Erythroblast (primary cell): ENCODE measurements at regions not wholly inside any gene's neighbourhood (a gene's known extent, or its start where the extent isn't known, plus 50 kb on each side); places are given as distances from the start of the nearest gene placed in this dataset.
"Not testable (repeated sequence)": the region's sequence is repeated elsewhere in the genome, so short reads cannot be mapped to it uniquely, and the experiment has no call there.

ENCODE experiments used
- DNase-seq, 2 experiments: peaks; one replicate each; lab custom pipeline; 2025; lab: John Stamatoyannopoulos, UW
- GATA1 ChIP-seq: IDR thresholded peaks from 2 replicates; pipeline ENCODE4 v1.6.1; 2011; ENCODE audit warnings: low read depth, mild to moderate bottlenecking, control low read depth, low read length, moderate library complexity
- POLR2A ChIP-seq: IDR thresholded peaks from 2 replicates; pipeline ENCODE4 v1.6.1; 2011; ENCODE audit warnings: mild to moderate bottlenecking, low read length

DNA sequence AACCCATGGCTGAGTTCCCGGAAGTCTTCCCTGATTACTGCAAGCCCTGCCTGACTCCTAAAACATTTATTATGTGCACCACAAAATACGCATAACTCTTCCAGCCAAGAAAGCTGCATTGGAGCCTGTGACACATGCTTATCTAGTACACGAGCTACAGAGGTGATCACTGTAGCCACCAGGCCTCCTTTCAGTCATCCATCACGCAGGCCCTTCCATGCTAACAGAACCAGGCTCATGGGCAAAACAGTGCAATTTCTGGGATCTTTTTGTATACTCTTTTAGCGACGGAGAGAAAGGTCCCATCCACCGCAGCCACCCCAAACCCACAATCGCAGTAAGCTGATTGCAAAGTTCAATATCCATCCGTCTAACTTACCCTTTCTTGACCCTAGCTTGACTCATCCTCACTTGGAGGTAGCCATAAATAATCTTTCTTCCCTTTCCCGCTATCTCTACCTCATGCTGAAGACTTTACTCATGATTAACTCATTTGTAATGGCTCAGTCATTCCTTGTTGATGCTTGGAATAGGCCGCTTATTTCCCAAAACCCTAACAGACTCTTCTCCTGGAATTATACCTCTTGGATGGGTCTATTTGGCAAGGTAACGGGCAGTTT lies 1203.5 kb downstream of the TYW1 start:
- TF ChIP-seq GATA1, result no peak
- TF ChIP-seq POLR2A, result no peak
- no peak for DNase-seq

DNA sequence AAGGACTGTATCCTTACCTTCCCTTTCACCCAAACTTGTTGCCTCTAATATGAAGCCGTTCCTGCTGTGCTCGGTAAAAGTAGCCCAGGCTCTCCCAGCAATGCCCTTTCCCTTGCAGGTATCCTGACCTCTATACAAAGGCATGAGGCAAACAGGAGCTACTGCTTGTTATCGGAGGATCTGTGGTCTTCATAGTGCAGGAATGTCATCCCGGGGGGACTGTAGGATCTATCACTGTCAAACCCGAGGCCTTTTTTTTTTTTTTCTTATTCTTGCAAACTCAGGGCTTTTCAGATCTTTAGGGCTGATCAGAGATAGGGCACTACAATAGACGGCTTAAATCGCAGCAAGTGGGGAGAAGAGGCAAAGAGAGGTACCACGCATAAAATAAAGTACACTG lies 1206.6 kb downstream of the TYW1 start:
- TF ChIP-seq GATA1, result no peak
- TF ChIP-seq POLR2A, result no peak
- no peak for DNase-seq

DNA sequence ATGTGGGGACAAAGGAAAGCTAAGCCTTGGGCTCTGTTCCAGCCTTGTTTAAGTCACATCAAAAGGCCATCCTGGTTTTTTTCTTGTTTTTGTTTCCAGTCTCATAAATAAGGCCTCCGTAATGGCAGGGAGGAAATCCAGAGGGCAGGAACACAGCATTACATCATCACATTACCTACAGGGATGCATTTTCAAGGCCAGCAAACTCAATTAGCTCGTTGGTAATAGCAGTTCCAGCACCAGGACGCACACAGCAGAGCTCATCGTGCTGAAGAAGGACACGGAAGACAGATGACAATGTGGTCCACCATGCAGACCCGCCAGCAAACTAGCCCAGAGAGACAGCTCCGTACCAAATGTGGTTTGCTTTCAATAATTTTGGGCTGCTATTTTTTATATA lies 1209.2 kb downstream of the TYW1 start:
- TF ChIP-seq GATA1 (no peak), POLR2A (no peak)
- DNase-seq, result no peak

DNA sequence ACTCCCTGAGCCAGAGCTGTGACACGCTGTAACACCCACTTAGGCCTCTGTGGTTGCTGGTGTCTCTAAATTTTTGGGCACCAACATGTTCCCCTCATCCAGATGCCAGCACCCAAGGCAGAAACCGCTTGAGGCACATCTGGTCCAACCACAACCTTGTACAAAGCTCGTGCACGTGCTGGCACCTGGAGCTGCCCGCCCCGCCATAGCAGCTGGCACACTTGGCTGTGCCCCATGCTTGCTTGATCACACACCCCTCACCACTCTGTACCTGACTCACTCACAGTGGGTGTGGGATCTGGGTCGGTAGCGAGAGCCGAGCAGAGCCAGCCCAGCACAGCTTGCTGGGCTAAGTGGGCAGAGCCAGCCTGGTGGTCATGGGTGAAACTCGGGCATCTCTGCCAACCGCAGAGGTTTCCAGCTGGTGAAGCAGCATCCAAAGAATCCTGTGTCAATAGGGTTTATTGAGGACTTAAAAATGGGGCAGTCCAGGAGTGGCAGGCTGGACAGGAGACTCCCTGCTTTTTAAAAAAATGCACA lies 1210.4 kb downstream of the TYW1 start:
- TF ChIP-seq POLR2A (no peak), GATA1 (no peak)
- no peak for DNase-seq

DNA sequence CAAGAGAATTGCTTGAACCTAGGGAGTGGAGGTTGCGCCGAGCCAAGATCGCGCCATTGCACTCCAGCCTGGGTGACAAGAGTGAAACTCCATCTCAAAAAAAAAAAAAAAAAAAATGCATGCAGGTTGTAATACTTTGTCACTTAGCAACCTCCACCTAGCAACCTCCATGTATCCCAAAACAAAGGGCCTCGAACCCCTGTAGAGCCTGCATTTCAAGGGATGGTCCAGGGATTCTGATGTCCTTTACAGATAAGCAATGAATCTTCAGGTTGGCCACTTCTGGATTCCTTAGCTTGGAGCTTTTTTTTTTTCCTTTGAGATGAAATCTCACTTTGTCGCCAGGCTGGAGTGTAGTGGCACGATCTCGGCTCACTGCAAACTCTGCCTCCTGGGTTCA lies 1211.0 kb downstream of the TYW1 start:
- TF ChIP-seq GATA1 (no peak), POLR2A (no peak)

DNA sequence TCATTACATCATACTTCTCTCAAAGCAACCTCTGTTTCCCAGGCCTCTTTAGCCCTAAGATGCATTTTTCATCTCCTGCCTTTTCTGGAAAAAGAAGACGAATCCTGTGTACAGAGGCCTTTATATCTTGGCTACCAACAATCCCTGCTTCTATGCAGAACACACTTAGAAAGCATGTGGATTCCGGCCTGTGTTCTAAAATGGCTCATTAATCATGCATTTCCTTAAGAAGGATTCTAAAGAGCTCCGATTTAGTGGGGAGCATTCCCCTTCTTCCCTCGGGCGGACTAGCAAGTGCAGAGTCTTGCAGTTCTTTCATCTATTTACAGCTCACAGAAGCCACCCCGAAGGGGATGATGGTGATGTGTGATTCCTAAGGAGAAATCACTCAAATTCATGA lies 1212.9 kb downstream of the TYW1 start:
- DNase-seq, result no peak
- TF ChIP-seq POLR2A (no peak), GATA1 (no peak)

More for the DNA sequence above, 1211.0 kb downstream of the TYW1 start:
- DNase-seq, result no peak

DNA sequence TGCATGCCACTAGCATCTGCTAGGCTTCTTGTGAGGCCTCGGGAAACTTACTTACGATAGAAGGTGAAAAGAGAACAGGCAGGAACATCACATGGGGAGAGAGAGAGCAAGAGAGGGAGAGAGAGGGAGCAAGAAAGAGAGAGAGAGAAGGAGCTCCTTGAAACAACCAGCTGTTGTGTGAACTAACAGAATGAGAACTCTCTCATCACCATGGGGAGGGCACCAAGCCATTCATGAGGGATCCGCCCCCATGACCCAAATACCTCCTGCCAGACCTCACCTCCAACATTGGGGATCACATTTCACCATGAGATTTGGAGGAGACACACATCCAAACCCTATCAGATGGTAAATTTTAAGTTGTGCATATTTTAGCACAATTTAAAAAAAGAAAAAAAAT lies 1217.2 kb downstream of the TYW1 start:
- TF ChIP-seq GATA1 (no peak), POLR2A (no peak)
- no peak for DNase-seq

DNA sequence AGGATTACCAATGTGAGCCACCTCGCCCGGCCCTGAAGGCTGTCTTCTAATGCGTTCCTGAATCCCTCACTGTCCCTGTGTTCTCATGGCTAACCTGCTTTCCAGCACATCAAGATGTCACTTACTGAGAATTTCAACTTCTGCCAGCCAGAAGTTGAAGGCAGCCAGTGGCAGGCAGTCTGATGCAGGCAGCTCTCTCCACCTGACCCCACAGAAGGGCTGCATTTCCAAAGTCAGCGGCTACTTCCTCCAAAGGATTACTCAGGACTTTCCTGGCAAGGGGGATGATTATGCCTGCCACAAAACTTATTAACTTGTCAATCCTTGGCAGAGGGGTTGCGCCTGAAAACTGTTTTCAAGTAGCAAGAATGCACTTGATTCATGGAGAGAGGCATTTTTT lies 1219.4 kb downstream of the TYW1 start:
- TF ChIP-seq POLR2A, result no peak
- no peak for TF ChIP-seq GATA1
- no peak for DNase-seq

DNA sequence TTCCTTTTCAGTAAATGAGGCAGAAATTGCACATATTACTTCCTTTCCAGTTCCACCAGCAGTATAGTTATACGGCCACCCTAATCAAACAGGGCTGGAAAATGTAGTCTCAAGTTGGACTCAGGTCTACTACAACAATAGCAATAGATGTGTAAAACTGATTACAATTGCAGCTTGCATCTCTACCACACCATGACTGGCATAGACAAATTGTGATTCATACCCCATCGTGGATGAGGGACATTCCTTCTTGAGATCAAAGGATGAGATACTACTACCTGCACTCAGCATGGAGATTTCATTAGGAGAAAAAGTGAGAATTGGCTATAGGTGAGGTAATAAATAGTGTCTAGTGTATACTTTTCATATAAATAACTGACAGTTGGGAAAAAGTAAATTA lies 1220.8 kb downstream of the TYW1 start:
- TF ChIP-seq GATA1, result no peak
- no peak for TF ChIP-seq POLR2A
- DNase-seq, result no peak

DNA sequence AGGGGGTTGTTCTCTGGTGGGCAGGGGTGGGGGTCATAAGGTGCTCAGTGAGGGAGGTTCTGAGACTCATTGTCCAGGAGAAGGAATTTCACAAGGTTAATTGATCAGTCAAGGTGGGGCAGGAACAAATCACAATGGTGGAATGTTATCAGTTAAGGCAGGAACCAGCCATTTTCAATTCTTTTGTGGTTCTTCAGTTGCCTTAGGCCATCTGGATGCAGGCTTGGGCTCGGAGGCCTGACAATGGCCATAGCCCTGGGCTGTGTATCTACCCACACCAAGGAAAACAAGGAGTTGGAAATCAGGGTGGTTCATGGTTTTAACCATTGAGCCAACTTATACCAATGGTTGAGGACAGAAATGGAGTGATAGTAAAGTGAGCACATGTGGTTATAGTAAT lies 1221.8 kb downstream of the TYW1 start:
- TF ChIP-seq POLR2A (no peak), GATA1 (no peak)
- DNase-seq, result no peak

DNA sequence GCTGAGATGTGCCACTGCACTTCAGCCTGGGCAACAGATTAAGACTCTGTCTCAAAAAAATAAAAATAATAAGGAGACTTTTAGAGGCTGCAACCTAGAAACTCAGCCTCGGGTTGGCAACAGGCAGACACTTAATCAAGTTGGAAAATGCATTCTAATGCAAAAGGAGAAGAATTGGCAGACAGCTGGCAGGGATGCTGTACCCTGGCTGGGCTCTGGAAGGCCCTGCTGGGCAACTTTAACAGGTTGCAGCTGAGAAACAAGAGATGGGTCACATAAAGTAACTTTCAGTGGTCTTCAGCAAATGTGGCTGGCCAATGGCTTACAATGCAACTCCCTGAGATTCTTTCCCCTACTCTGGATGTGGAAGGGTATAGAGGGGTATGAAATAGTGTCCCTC lies 1225.7 kb downstream of the TYW1 start:
- DNase-seq, result no peak
- no peak for TF ChIP-seq GATA1
- TF ChIP-seq POLR2A, result no peak

DNA sequence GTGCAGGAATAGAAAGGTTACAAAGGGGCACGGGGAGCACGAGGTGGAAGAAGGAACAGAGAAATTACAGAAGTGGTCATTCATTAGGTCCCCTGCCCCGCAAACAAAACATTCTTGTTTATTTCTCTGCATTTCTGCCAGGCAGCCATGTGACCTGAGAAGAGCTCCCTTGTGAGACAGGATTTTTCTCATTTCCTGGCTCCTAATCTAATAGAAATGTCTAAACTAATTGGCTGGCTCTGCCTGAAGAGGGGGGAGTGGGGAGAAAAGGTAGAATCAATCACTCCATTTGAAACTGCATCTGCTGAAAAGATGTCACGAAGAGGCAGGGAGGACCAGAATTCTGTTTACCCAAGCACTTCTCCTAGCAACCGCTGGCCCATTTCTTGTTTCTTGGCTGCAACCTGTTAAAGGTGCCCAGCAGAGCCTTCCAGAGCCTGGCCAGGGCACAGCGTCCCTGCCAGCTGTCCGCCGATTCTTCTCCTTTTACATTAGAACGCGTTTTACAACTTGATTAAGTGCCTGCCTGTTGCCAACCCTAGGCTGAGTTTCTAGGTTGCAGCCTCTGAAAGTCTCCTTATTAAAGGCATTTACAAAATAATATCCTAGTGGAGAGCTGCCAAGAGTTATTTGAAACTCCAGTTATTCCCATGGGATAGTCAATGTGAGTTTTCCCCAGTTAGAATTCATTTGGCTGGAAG lies 1227.6 kb downstream of the TYW1 start:
- no peak for TF ChIP-seq POLR2A
- no peak for TF ChIP-seq GATA1
- no peak for DNase-seq

DNA sequence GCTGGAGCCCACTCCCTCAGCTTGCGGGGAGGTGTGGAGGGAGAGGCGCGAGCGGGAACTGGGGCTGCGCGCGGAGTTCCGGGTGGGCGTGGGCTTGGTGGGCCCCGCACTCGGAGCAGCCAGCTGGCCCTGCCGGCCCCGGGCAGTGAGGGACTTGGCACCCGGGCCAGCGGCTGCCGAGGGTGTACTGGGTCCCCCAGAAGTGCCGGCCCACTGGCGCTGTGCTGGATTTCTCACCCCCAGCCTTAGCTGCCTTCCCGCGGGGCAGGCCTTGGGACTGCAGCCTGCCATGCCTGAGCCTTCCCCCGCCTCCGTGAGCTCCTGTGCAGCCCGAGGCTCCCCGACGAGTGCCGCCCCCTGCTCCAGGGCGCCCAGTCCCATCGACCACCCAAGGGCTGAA lies 1234.4 kb downstream of the TYW1 start:
- DNase-seq, result not testable (repeated sequence)

DNA sequence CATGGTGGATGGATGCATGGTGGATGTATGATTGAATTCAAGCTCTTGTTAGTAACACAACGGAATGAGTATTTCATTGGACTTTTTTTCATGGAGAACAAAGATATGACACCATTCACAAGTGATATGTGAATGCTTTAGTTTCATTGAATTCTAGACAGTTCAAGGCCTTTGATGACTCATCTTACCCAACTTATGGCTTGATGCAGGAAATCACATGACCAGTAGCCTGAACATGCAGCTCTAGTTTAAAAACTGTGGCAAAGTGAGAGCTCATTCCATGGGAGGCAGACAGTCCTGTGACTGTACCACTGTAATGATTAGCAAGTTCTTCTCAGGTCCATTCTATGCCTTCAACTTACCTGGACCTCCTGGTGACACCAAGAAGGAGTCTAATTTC lies 1239.3 kb downstream of the TYW1 start:
- TF ChIP-seq GATA1 (no peak), POLR2A (no peak)
- no peak for DNase-seq

DNA sequence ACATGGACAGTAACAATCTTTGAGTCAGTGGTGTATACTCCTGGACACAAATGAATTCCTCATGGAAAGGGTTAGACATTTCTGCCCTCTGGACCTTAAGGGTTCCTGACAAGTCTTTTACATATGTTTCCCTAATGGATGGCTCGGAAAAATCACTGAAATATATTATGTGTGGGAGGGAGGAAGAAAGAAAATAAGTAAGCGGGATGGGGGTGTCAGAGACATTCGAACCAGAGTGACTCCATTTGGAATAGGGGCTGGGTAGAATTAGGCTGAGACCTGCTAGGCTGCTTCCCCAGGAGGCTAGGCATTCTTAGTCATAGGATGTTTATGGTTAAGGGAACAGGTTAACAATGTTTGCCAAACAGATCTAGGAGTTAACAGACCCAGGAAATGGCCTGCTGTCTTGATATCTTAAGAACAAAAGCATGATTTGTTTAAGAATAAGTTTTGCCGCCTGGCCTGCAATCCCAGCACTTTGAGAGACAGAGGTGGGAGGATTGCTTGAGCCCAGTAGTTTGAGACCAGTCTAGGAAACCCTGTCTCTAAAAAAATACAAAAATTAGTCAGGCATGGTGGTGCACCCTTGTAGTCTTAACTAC lies 1241.7 kb downstream of the TYW1 start:
- TF ChIP-seq POLR2A (no peak), GATA1 (no peak)
- DNase-seq, result no peak
